GM12864 (cell line): ENCODE measurements at regions not wholly inside any gene's neighbourhood (a gene's known extent, or its start where the extent isn't known, plus 50 kb on each side); places are given as distances from the start of the nearest gene placed in this dataset.

Experiments used
- DNase-seq: peaks from one replicate; pipeline ENCODE4 v3.0.0-alpha.2; 2011; ENCODE audit warnings: low read depth
- H3K4me3 ChIP-seq: 2 replicates; pipeline ENCODE4 v1.5.1; 2011; ENCODE audit warnings: mild to moderate bottlenecking, low read depth, low read length, control low read depth
- TF ChIP-seq, protein P1 (sequence below): IDR thresholded peaks from 2 replicates; pipeline ENCODE4 v1.5.1; 2011; ENCODE audit warnings: low read depth, mild to moderate bottlenecking, moderate library complexity, low read length, control low read depth, inconsistent platforms; ENCODE audit errors: missing control alignments

- no peak overlapping the region for H3K4me3 ChIP-seq
- TF ChIP-seq, protein P1, sequence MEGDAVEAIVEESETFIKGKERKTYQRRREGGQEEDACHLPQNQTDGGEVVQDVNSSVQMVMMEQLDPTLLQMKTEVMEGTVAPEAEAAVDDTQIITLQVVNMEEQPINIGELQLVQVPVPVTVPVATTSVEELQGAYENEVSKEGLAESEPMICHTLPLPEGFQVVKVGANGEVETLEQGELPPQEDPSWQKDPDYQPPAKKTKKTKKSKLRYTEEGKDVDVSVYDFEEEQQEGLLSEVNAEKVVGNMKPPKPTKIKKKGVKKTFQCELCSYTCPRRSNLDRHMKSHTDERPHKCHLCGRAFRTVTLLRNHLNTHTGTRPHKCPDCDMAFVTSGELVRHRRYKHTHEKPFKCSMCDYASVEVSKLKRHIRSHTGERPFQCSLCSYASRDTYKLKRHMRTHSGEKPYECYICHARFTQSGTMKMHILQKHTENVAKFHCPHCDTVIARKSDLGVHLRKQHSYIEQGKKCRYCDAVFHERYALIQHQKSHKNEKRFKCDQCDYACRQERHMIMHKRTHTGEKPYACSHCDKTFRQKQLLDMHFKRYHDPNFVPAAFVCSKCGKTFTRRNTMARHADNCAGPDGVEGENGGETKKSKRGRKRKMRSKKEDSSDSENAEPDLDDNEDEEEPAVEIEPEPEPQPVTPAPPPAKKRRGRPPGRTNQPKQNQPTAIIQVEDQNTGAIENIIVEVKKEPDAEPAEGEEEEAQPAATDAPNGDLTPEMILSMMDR = no peak
Measured at GRCh38 chr10:6365384-6365783, 162.7 kb downstream of the PFKFB3 start.

More at GRCh38 chr10:6365384-6365783, 162.7 kb downstream of the PFKFB3 start:
- no peak for DNase-seq
